Hematopoietic multipotent progenitor cell treated with erythropoietin and hydrocortisone succinate and interleukin-3 and kit ligand, for 6 days (in vitro differentiated cells): ENCODE measurements at regions not wholly inside any gene's neighbourhood (a gene's known extent, or its start where the extent isn't known, plus 50 kb on each side); places are given as distances from the start of the nearest gene placed in this dataset.
"Not testable (repeated sequence)": the region's sequence is repeated elsewhere in the genome, so short reads cannot be mapped to it uniquely, and the experiment has no call there.

ENCODE experiments used
- DNase-seq: peaks from one replicate; pipeline ENCODE4 v3.0.0-alpha.2; 2015

GRCh38 chr16:87198328-87198832 lies 118.8 kb downstream of the C16orf95 start:
- DNase-seq, result no peak

GRCh38 chr16:87198881-87199280 lies 118.3 kb downstream of the C16orf95 start:
- no peak for DNase-seq

- no peak for DNase-seq
These were observed 117.8 kb downstream of the C16orf95 start for GRCh38 chr16:87199379-87199778.

- DNase-seq, result no peak
These were observed 117.3 kb downstream of the C16orf95 start for GRCh38 chr16:87199901-87200300.

GRCh38 chr16:87200637-87201036 lies 116.6 kb downstream of the C16orf95 start:
- no peak for DNase-seq

- DNase-seq, result no peak
These were observed 116.1 kb downstream of the C16orf95 start for GRCh38 chr16:87201052-87201451.

- DNase-seq, result no peak
These were observed 115.4 kb downstream of the C16orf95 start for GRCh38 chr16:87201790-87202189.

- no peak for DNase-seq
These were observed 114.8 kb downstream of the C16orf95 start for GRCh38 chr16:87202346-87202745.

GRCh38 chr16:87203060-87203656 lies 114.0 kb downstream of the C16orf95 start:
- DNase-seq, result peak; percentile 82

GRCh38 chr16:87206646-87207451 lies 110.3 kb downstream of the C16orf95 start:
- no peak for DNase-seq

GRCh38 chr16:87207509-87207908 lies 109.7 kb downstream of the C16orf95 start:
- no peak for DNase-seq

GRCh38 chr16:87207965-87208364 lies 109.2 kb downstream of the C16orf95 start:
- DNase-seq, result no peak

- not testable (repeated sequence) for DNase-seq
These were observed 108.2 kb downstream of the C16orf95 start for GRCh38 chr16:87208968-87209367.

GRCh38 chr16:87209808-87210512 lies 107.2 kb downstream of the C16orf95 start:
- DNase-seq, result no peak

- DNase-seq, result no peak
These were observed 106.3 kb downstream of the C16orf95 start for GRCh38 chr16:87210894-87211293.

GRCh38 chr16:87212026-87212425 lies 105.2 kb downstream of the C16orf95 start:
- DNase-seq, result no peak

- no peak for DNase-seq
These were observed 103.7 kb downstream of the C16orf95 start for GRCh38 chr16:87213536-87213935.

- DNase-seq, result no peak
These were observed 100.9 kb downstream of the C16orf95 start for GRCh38 chr16:87216148-87216840.

- DNase-seq, result no peak
These were observed 100.3 kb downstream of the C16orf95 start for GRCh38 chr16:87216841-87217275.

- DNase-seq, result not testable (repeated sequence)
These were observed 99.4 kb downstream of the C16orf95 start for GRCh38 chr16:87217802-87218201.

- DNase-seq, result no peak
These were observed 98.7 kb downstream of the C16orf95 start for GRCh38 chr16:87218281-87219055.

GRCh38 chr16:87219287-87219909 lies 97.8 kb downstream of the C16orf95 start:
- DNase-seq, result no peak
